T-cell (primary cell): ENCODE measurements at regions not wholly inside any gene's neighbourhood (a gene's known extent, or its start where the extent isn't known, plus 50 kb on each side); places are given as distances from the start of the nearest gene placed in this dataset.

ENCODE experiments used
- ATAC-seq, 4 experiments: fragments of 200-7000 bp in 3 of 4; fragments of 150-1000 bp in 1 of 4; cut with Tn5 transposase; replicated peaks in 1 of 4; 1 replicate in 3 of 4; 2 replicates in 1 of 4; pipeline ENCODE4 v1.10.0; 2021; ENCODE audit warnings: moderate library complexity in 3 of 4, mild to moderate bottlenecking in 2 of 4, moderate number of reproducible peaks in 1 of 4
- CTCF ChIA-PET, 2 donors: fragments of 300-600 bp; sonication (Branson Sonifier 250); formaldehyde crosslinking; loops; one replicate each; lab custom pipeline; 2022; ENCODE audit warnings: antibody characterized with exemption in 2 of 2; lab: Charles Lee
- POLR2A ChIA-PET, 2 donors: fragments of 300-600 bp; sonication (Branson Sonifier 250); formaldehyde crosslinking; loops; one replicate each; lab custom pipeline; 2022; ENCODE audit warnings: antibody characterized with exemption in 2 of 2; lab: Charles Lee
- DNase-seq, 35 experiments: peaks; one replicate each; pipeline versions ENCODE4 v3.0.0 to v3.0.0-alpha.2; 2013 to 2023
- H3K27ac ChIP-seq: one replicate; pipeline ENCODE4 v1.5.1; 2013; ENCODE audit warnings: low read length
- H3K27me3 ChIP-seq, 2 experiments: replicated peaks in 1 of 2; 1 replicate in 1 of 2; 2 replicates in 1 of 2; pipeline versions ENCODE4 v1.6.1 to v1.7.0; 2013; ENCODE audit warnings: low read length in 1 of 2, mixed read lengths in 1 of 2; ENCODE audit not compliant: control insufficient read depth in 2 of 2, insufficient read depth in 2 of 2; ENCODE audit errors: extremely low read depth in 1 of 2
- H3K36me3 ChIP-seq, 2 donors: 1 replicate in 1 of 2; 2 replicates in 1 of 2; pipeline versions ENCODE4 v1.6.1 to v1.7.0; 2013; ENCODE audit warnings: low read length in 1 of 2; ENCODE audit not compliant: control insufficient read depth in 2 of 2, insufficient read depth in 1 of 2; ENCODE audit errors: extremely low read depth in 1 of 2
- H3K4me1 ChIP-seq, 2 experiments: 1 replicate in 1 of 2; 2 replicates in 1 of 2; pipeline versions ENCODE4 v1.6.1 to v1.7.0; 2013; ENCODE audit warnings: low read length in 2 of 2, mixed read lengths in 1 of 2; ENCODE audit not compliant: insufficient read depth in 2 of 2, control insufficient read depth in 1 of 2; ENCODE audit errors: extremely low read depth in 1 of 2
- H3K4me3 ChIP-seq, 2 donors: 1 replicate in 1 of 2; 2 replicates in 1 of 2; pipeline versions ENCODE4 v1.5.1 to v1.7.0; 2013; ENCODE audit warnings: mild to moderate bottlenecking in 2 of 2, low read length in 1 of 2, moderate library complexity in 1 of 2; ENCODE audit not compliant: control insufficient read depth in 1 of 2; ENCODE audit errors: extremely low read depth in 1 of 2
- H3K9me3 ChIP-seq: 2 replicates; pipeline ENCODE4 v1.7.0; 2013
- H3K27ac Mint-ChIP-seq, 2 donors: one replicate each; pipeline ENCODE4 v1.8.0; 2020 to 2021; ENCODE audit warnings: mild to moderate bottlenecking in 2 of 2, mixed read lengths in 2 of 2
- H3K27me3 Mint-ChIP-seq, 2 donors: one replicate each; pipeline ENCODE4 v1.8.0; 2021 to 2022; ENCODE audit warnings: mixed read lengths in 2 of 2
- H3K36me3 Mint-ChIP-seq: one replicate; pipeline ENCODE4 v1.8.0; 2021; ENCODE audit warnings: mixed read lengths
- H3K4me1 Mint-ChIP-seq, 3 donors: one replicate each; pipeline ENCODE4 v1.8.0; 2020 to 2022; ENCODE audit warnings: mixed read lengths in 3 of 3, mild to moderate bottlenecking in 1 of 3
- H3K4me3 Mint-ChIP-seq, 3 donors: one replicate each; pipeline ENCODE4 v1.8.0; 2020 to 2022; ENCODE audit warnings: mild to moderate bottlenecking in 3 of 3, mixed read lengths in 3 of 3, moderate library complexity in 3 of 3
- H3K9me3 Mint-ChIP-seq, 3 donors: one replicate each; pipeline ENCODE4 v1.8.0; 2020 to 2022; ENCODE audit warnings: mixed read lengths in 3 of 3
- whole genome bisulfite sequencing: methylation state at CpG from one replicate; pipeline ENCODE4 v1.1.5; 2013; ENCODE audit warnings: missing lambda C conversion rate; ENCODE audit not compliant: insufficient coverage; 5-methylcytosine and 5-hydroxymethylcytosine counted together

DNA sequence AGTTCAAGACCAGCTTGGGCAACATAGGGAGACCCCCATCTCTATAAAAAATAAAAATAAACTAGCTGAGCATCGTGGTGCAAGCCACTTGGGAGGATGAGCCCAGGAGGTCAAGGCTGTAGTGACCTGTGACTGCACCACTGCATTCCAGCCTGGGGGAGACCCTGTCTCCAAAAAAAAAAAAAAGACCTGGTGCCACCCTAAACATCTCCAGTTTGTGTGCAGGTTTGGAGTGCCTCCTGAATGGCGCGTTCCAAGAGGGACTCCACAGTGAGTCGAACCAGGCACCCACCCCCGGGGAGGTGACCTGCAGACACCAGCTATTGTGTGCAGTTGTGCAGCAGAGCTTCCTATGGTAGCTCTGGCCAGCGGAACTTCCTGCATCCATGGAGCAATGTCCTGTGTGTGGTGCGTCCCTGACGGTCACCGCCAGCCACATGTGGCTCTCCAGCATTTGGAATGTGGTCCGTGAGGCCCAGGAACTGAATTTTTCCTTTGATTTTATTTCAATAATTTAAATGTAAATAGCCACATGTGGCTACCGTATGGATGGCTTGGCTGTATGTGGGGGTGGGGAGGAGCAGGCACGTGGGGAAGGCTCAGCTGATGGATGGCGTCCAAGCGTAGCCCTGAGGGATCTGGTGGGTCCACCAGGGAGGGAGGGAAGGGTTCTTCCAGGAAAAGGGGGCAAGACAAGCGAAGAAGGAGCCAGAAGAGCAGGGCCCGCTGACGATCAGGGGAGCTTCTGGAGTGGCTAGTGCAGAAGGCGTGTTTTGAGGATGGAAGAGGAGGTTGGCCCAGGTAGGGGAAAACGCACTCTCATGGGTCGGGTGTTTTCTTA lies 107.1 kb upstream of the GSE1 start:
- Histone ChIP-seq H3K27ac (no peak overlapping the region), H3K4me3 (no peak overlapping the region), H3K9me3 (no peaks in the 10 kb centered on the region), H3K4me1 (no peaks in the 10 kb centered on the region), H3K27me3 (peaks cover 0 to 17% of the 10 kb centered on the region in 2 experiments), H3K36me3 (no peaks in the 10 kb centered on the region)
- ATAC-seq (no peak), DNase-seq (no peak)
- 84% methylated on average over 11 of the region's 20 CpGs for WGBS
- Mint-ChIP-seq H3K4me3 (no peak overlapping the region), H3K4me1 (no peaks in the 10 kb centered on the region), H3K9me3 (no peaks in the 10 kb centered on the region), H3K27me3 (peaks cover 0 to 2% of the 10 kb centered on the region in 2 donors), H3K36me3 (no peaks in the 10 kb centered on the region), H3K27ac (no peak overlapping the region)
- ChIA-PET CTCF (no interaction called here), POLR2A (interaction anchor here in 1 of 2 donors (0.7 kb wide), 1 partner anchor 241 kb away, joined by 3 read pairs; no protein-coding TSS in a partner anchor)

DNA sequence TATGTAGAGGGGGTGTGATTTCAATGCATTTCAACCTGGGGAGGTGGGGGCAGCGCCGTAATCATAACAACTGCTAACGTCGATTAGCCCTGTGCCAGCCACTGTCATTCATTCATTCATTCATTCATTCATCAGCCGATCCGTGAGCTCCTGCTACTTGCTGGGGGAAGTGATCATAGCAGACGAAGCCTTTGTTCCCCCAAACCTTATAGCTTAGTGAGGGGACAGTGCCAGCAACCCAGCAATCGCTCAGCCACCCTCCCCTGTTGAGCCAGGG lies 106.5 kb upstream of the GSE1 start:
- Histone ChIP-seq H3K27me3 (peaks cover 0 to 17% of the 10 kb centered on the region in 2 experiments), H3K4me1 (no peaks in the 10 kb centered on the region), H3K36me3 (no peaks in the 10 kb centered on the region), H3K9me3 (no peaks in the 10 kb centered on the region), H3K27ac (no peak overlapping the region), H3K4me3 (no peak overlapping the region)
- ChIA-PET CTCF (no interaction called here), POLR2A (no interaction called here)
- 93% methylated on average over 3 of the region's 8 CpGs for WGBS
- Mint-ChIP-seq H3K9me3 (no peaks in the 10 kb centered on the region), H3K4me3 (no peak overlapping the region), H3K27me3 (peaks cover 0 to 2% of the 10 kb centered on the region in 2 donors), H3K27ac (no peak overlapping the region), H3K36me3 (no peaks in the 10 kb centered on the region), H3K4me1 (no peaks in the 10 kb centered on the region)
- DNase-seq (no peak), ATAC-seq (no peak)

- Mint-ChIP-seq H3K27me3 (peaks cover 0 to 2% of the 10 kb centered on the region in 2 donors), H3K36me3 (no peaks in the 10 kb centered on the region), H3K27ac (no peak overlapping the region), H3K4me1 (no peaks in the 10 kb centered on the region), H3K9me3 (no peaks in the 10 kb centered on the region), H3K4me3 (no peak overlapping the region)
- 74% methylated on average over 6 of the region's 8 CpGs for WGBS
- POLR2A ChIA-PET, result no interaction called here
- ATAC-seq, result no peak
- Histone ChIP-seq H3K27me3 (peaks cover 0 to 19% of the 10 kb centered on the region in 2 experiments), H3K4me1 (no peaks in the 10 kb centered on the region), H3K9me3 (no peaks in the 10 kb centered on the region), H3K36me3 (no peaks in the 10 kb centered on the region), H3K27ac (no peak overlapping the region), H3K4me3 (no peak overlapping the region)
- CTCF ChIA-PET, result no interaction called here
- no peak for DNase-seq
Observed at GRCh38 chr16:85507342-85507741, 105.8 kb upstream of the GSE1 start.

- Histone ChIP-seq H3K27me3 (peaks cover 0 to 22% of the 10 kb centered on the region in 2 experiments), H3K27ac (no peak overlapping the region), H3K4me3 (no peak overlapping the region), H3K9me3 (no peaks in the 10 kb centered on the region), H3K4me1 (no peaks in the 10 kb centered on the region), H3K36me3 (no peaks in the 10 kb centered on the region)
- CTCF ChIA-PET, result no interaction called here
- Mint-ChIP-seq H3K27me3 (peaks cover 0 to 2% of the 10 kb centered on the region in 2 donors), H3K27ac (no peak overlapping the region), H3K4me3 (no peak overlapping the region), H3K36me3 (no peaks in the 10 kb centered on the region), H3K9me3 (no peaks in the 10 kb centered on the region), H3K4me1 (no peaks in the 10 kb centered on the region)
- ATAC-seq, result no peak
- WGBS, result 79% methylated on average over 2 of the region's 10 CpGs
- DNase-seq, result no peak
- POLR2A ChIA-PET, result no interaction called here
Observed at GRCh38 chr16:85508388-85508787, 104.7 kb upstream of the GSE1 start.

GRCh38 chr16:85508993-85509392 lies 104.1 kb upstream of the GSE1 start:
- Histone ChIP-seq H3K27ac (no peak overlapping the region), H3K4me1 (no peaks in the 10 kb centered on the region), H3K27me3 (peaks cover 0 to 26% of the 10 kb centered on the region in 2 experiments), H3K4me3 (no peak overlapping the region), H3K36me3 (no peaks in the 10 kb centered on the region), H3K9me3 (no peaks in the 10 kb centered on the region)
- no peaks in the 10 kb centered on the region for H3K9me3 Mint-ChIP-seq
- WGBS, result 87% methylated on average over 15 of the region's 15 CpGs
- DNase-seq (no peak), ATAC-seq (no peak)
- CTCF ChIA-PET, result no interaction called here
- H3K4me1 Mint-ChIP-seq, result no peaks in the 10 kb centered on the region
- peaks cover 0 to 2% of the 10 kb centered on the region in 2 donors for H3K27me3 Mint-ChIP-seq
- H3K36me3 Mint-ChIP-seq, result no peaks in the 10 kb centered on the region
- H3K27ac Mint-ChIP-seq, result no peak overlapping the region
- H3K4me3 Mint-ChIP-seq, result no peak overlapping the region
- POLR2A ChIA-PET, result no interaction called here

GRCh38 chr16:85510041-85510659 lies 103.0 kb upstream of the GSE1 start:
- no peaks in the 10 kb centered on the region for H3K36me3 Mint-ChIP-seq
- ChIA-PET POLR2A (no interaction called here), CTCF (interaction anchor here in 1 of 2 donors (0.5 kb wide), 1 partner anchor 20 kb away, joined by 8 read pairs; no protein-coding TSS in a partner anchor)
- no peak overlapping the region for H3K4me3 Mint-ChIP-seq
- no peak overlapping the region for H3K4me3 ChIP-seq
- H3K4me1 ChIP-seq, result no peaks in the 10 kb centered on the region
- ATAC-seq (no peak), DNase-seq (no peak)
- whole genome bisulfite sequencing, result 63% methylated on average over 20 of the region's 21 CpGs
- peaks cover 0 to 2% of the 10 kb centered on the region in 2 donors for H3K27me3 Mint-ChIP-seq
- no peaks in the 10 kb centered on the region for H3K36me3 ChIP-seq
- H3K4me1 Mint-ChIP-seq, result no peaks in the 10 kb centered on the region
- H3K9me3 Mint-ChIP-seq, result no peaks in the 10 kb centered on the region
- H3K27me3 ChIP-seq, result peaks cover 0 to 35% of the 10 kb centered on the region in 2 experiments
- no peak overlapping the region for H3K27ac ChIP-seq
- H3K9me3 ChIP-seq, result no peaks in the 10 kb centered on the region
- H3K27ac Mint-ChIP-seq, result no peak overlapping the region
